GM19328 (cell line): ENCODE measurements at regions not wholly inside any gene's neighbourhood (a gene's known extent, or its start where the extent isn't known, plus 50 kb on each side); places are given as distances from the start of the nearest gene placed in this dataset.
A peak's percentile ranks its signal among the peaks of the same experiment; 100 is the strongest.

Experiments used
- ATAC-seq: cut with Tn5 transposase; IDR thresholded peaks from one replicate; pipeline ENCODE4 v1.9.1; 2021; ENCODE audit warnings: mild to moderate bottlenecking, moderate library complexity; ENCODE audit not compliant: unreplicated experiment

DNA sequence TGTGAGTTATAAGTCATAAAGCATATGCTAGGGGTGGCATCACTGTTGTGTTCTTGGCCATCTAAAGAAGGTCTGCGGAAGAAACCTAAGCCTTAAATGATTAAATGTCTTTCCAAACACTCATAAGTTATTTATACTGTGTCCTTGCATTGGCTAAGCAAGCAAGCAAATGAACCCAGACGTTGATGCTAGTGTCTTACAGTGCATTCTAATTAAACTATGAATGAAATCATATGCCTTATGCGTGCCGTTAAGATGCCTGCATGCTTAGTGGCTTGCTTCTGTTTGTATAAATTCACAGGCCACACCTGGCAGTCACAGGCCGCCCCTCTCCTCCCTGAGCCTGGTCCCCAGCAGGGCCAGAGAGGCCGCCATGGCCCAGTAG is 49.9 kb downstream of the RIN2 start:
- ATAC-seq = no peak

DNA sequence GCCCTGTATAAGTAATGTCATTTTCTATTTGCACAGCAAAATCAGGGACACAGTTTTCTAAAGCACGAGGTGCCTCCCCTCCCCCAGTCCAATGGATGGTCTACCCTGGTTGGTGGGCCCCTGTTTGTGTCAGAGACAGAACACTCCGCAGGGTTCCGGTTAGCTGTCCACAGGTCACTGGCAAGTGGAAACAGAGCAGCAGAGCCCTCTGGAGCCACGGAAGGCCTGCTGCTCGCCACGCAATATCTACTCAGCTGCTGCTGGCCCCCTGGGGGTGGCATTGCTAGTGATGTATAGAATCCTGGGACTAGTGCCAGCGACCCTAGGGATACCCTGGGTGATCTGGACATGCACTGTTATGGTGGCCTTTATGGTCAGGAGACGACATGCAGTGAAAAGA is 50.4 kb downstream of the RIN2 start:
- ATAC-seq = no peak

DNA sequence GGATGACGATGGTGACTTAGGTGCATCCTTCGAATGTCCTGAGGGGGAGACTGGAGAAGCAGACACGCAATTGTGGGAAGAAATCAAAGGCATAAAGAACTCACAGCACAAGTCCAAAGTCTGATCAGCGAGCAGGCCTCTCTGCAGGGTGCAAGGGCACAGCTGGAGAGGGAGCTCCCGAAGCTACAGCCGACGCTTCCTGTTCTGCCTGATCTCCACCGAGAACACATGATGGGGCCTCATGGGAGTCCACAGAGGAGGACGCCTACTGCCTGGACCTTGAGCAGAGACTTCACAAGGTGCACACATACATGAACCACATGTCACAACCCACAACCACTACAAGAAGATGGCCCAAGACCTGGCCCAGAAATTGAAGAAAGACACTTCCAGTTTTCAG is 51.4 kb downstream of the RIN2 start:
- no peak for ATAC-seq

DNA sequence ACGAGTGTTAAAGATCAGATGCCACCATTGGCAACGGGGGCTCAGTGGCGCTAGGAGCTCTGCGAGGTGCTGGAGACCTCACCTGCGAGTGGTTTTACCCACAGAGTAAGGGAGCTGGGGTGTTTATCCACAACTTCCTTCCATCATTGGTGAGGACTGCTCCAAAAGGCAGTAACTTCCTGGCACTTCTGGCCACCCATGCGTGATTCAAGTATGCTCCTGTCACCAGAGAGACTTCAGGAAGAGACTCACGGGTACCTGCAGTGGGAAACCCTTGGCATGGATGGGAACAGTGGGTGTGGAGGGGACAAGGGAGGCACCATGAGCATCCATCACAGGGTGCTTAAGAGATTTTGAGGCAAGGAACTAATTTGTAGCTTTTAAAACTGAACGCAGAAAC is 53.2 kb downstream of the RIN2 start:
- no peak for ATAC-seq

DNA sequence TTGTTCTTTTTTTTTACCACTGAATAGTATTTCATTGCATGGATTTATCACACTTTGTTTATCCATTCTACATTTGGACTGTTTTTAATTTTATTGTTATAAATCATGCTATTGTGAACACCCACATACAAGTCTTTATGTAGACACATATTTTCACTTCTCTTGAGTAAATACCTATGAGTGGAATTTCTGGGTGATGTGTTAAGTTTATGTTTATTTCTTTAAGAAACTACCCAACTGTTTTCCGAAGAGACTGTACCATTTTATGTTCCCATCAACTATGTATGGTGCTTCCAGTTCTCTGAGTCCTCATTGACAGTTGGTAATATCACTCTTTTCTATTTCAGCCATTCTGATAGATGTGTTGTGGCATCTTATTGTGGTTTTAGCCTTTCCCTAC is 54.0 kb downstream of the RIN2 start:
- ATAC-seq = no peak

DNA sequence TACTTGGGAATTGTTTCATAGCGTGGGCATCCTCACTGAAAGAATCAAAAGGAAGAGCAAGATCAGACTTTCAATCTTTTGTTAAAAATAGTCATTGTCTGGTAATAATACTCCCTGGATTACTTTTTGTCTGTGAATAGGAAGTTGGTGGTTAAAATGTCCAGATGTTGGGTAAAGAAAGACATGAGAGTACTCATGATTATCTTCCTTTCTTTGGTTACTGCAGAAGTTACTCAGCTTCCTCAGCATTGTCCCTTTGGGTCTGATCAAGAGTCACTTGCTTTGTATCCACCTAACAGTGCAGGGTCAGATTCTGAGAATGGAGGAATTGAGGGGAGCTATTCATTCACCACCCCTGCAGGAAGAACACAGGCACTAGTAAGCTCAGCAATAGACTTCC is 54.6 kb downstream of the RIN2 start:
- ATAC-seq = no peak

DNA sequence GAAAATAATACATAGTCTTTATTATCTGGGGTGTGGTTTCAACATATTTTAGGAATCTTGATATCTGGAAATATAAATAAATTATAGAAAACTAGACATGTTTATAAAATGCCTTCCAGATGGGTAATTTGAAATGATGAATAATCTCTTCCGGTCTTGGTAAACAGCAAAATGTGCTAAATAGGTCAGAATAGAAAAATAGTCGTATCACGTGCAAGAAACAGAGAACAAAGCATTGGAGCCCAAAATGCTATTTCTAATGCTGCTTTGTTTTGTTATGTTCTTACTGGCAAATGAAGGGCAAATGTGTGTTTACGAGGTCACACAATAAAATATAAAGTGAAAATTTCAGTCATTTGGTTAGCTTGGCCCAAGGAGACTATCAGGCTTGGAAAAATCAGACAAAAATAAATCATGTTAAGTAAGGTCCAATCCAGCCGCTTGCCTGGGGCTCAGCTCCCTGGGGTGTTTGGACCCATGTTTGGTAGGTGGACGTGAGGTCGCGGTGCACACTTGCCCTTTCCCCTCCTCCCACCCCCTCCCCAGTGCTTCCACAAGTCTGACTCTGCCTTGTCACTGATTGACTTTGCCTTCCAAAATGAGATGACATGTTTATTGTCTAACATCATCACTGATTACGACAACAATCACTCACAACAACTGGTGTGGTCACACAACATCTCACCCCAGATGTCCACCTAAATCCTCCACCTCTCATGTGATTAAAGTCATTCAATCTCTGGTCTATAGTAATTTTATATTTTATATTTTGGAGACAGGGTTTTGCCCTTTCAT is 56.0 kb downstream of the RIN2 start:
- no peak for ATAC-seq

DNA sequence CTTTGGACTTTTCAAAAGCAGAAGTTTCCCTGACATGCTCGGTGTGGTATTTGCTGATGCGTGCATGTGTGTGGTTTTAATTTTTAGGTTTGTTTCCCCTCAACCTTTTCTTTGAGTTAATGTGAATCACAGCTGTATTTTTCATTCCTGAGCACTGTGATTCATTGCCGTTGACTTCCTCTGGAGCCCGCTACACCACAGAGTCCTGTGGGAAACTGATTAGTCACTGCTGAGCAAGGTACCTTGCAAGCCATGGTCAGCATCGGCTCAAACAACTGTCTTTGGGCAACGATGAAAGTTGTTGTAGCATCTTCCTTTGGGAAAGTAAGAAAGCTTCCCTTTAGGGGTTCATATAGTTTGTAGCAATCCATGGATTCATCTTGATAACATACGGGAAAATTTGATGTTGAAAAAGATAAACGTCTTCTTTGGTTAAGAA is 57.5 kb downstream of the RIN2 start:
- no peak for ATAC-seq

DNA sequence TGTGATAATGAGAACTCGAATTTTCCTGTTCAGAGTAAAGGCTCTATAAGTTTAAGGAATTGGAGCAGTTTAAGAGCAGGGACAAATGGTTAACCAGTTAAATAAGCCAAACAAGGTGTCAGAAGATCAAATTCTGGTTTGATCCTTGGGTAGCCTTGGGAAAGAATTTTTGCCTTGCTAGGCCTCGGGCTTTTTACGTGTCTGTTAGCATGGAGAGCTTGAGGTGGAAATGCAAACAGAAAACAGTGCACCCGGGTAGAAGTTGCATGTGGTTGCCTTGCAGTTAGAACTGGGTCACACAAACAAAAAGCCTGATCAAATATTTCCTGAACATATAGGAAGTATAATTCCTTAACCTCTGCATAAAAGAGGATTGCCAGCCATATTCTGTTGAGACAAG is 58.3 kb downstream of the RIN2 start:
- ATAC-seq = no peak

DNA sequence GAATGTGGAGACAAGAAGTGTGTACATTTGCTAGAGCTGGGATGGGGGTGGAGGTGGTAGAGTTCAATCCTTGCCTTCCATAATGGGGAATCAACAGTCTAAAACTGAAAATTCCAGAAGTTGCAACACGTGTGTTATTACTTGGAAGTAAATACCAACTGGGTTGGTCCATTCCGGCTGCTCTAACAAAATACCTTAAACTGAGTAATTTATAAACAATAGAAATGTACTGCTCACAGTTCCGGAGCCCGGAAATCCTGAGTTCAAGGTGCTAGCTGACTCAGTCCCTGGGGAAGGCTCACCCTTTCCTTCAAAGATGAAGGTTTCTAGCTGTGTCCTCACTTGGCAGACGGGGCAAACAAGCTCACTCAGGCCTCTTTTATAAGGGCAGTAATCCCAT is 59.0 kb downstream of the RIN2 start:
- no peak for ATAC-seq

DNA sequence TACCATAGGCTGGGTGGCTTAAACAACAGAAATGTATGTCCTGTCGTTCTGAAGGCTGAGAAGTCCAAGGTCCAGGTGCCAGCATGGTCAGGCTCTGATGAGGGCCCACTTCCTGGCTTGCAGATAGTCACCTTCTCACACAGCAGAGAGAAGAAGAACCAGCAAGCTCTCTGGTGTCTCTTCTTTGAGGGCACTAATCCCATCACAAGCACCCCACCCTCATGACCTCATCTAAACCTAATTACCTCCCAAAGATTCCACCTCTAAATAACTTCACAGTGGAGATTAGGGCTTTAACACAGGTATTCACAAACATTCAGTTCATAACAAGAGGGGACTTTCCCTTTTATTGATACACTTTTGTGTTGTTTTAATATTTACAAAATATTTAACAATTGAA is 61.1 kb downstream of the RIN2 start:
- no peak for ATAC-seq

DNA sequence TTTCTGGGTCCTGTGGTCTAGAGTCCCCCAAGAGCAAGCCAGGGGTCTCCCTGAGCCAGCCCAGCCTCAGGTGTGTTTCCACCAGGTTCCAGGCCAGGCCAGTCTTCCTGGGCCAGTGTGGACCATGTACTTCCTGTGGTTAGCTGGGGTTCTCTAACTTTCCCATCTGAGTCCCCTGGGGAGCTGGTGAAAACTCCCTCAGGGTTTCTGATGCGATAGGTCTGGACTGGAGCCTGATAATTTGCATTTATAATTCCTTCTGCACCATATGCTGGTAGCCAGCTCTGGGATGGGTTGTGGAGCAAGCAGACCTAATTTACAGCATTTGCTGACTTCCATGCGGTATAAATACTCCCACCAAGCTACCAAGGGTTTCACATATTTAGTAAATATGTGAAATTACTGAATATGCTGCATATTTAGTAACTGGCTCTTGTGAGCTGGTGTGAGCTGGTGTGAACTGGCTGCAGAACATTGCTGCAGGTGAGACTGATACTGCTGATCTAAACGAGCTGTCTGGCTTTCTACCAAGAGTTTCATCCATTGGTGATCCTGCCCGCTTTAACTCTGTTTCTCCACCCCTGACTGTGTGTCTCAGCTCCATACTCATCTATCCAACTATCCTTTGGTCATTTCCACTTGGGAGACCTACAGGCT is 62.6 kb downstream of the RIN2 start:
- no peak for ATAC-seq

DNA sequence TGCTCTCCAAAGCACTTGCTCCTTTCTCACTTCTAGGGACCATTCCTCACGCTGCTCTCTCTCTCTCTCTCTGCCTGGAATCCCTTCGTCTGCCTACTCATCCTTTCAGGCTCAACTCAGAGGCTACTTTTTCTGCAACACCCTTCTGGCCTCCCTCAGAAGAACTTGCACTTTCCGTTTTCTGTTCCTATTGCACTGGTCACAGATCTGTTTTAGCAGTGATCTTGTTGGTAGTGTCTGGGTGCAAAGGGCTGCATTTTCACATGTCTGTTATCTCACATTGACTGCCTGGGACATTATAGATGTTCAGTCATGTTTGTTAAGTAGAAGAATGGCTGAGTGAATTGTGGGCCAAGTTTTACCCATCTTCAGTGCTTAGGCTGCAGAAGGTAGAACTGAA is 63.5 kb downstream of the RIN2 start:
- ATAC-seq = no peak

DNA sequence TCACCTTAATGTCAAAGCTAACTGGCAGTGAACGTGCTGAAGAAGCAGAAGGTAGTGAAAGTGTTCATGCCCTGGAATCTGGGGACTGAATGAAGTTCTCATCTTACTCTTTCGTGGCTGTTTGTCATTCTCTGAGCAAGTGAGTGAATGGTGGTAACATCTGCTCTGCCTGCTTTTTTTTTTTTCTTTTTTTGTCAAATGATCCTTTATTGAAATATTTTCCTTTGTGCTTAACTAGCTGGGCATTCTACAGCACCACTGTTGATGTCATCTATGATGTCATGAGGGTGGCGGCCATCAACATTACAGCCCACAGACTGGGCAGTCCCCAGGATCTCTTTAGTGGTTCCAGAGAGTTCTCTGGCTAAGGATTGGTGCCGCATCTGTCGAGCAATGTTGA is 65.2 kb downstream of the RIN2 start:
- no peak for ATAC-seq

DNA sequence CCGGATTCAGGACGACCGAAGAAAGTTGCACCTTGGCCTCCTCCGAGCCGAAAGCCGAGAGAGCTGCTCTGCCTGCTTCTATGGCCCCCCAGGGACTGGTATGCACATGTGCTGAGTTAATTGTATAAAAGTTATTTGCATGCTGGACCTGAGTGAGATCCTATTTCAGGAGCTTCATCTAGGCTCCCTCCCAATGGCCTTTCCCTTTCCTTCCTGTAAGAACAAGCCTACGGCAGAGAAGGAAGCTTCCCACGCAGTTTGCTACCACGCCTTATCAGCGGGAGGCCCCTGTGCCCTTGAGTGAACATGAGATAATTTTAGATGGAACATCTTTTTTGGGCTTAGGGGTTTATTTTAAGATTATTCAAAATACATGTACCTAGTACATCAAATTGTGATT is 65.9 kb downstream of the RIN2 start:
- ATAC-seq = no peak

DNA sequence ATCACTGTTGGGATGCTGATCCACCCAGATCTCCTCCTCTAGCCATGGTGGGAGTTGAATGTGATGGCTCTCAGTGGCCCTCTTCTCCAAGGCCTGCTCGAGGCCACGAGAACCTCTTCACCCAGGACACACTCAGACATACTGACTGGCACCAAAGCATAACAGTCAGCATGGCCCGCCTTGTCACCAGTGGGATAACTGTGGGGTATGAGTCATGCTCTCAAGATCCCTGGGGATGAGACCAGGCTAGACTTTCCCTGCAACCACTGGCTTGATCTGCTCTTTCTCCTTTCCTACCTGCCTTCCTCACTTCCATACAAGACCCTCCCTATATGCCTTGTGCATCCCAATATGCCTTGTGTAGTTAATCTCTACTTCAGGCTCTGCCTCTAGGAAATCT is 66.8 kb downstream of the RIN2 start:
- no peak for ATAC-seq

DNA sequence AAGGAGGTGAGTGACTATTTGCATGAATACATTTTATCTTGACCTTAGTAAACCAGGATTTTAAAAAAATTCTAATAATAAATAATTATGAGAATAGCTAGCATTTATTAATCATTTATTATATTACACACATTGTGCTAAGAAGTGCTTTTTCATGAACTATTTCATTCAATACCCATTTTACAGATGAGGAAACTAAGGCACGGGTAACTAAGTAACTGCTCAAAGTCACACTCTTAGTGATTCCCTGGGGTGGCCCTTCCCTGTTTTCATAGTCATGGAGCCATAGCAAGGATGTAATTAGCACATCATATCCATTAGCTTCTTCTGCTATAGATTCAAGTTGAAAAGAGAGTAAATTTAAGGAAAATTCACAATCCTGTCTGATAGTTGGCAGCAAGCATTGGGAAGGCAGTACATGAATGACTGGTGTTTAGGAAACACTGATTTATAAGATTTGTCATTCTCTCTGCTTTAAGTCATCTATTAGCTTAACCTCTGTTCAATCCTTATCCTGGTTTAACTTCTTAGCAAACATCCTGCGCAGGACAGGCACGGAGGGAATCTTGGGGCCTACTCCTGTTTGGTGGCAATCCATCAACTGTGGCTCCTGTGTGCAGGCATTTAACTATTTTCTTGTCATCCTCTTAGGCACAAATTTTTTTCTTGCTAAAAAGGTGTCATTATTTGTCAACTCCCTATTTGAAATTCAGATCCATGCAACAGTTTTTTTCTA is 68.3 kb downstream of the RIN2 start:
- no peak for ATAC-seq

DNA sequence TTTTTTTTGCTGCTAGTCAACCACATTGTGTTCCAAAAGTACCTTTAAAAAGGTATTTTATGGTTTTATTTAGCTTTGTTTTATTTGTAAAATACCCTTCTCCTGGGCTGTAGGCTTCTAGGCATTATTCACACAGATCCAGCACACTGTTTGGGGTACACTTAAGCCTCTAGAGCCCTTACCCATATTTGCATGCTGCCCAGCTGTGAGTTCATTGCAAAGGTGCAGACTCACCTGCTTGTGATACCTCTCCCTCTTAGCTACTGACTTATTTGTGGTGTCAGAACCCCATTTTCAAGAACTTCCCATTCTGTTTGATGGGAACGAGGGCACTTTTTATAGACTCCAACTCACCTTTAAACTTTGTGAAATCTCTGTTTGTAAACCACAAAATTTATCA is 69.8 kb downstream of the RIN2 start:
- no peak for ATAC-seq

DNA sequence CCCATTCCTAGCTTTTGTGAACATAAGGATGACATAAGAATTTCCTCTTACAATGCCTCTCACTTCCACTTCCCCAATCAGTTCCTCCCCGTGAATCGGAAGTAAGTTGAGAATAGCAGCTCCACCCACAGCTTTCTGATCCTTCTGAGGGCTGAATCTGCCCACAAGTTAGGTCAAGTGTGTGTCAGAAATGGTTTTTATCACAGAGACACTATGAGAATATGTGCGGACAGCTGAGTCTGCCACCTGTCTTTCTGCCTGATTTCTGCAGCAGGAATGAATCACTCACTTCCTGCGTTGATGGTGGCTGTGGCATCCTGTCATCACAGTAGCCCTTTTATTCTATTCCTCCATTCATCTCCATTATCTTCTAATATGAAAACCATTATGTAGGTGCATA is 70.2 kb downstream of the RIN2 start:
- peak; percentile 89 for ATAC-seq

DNA sequence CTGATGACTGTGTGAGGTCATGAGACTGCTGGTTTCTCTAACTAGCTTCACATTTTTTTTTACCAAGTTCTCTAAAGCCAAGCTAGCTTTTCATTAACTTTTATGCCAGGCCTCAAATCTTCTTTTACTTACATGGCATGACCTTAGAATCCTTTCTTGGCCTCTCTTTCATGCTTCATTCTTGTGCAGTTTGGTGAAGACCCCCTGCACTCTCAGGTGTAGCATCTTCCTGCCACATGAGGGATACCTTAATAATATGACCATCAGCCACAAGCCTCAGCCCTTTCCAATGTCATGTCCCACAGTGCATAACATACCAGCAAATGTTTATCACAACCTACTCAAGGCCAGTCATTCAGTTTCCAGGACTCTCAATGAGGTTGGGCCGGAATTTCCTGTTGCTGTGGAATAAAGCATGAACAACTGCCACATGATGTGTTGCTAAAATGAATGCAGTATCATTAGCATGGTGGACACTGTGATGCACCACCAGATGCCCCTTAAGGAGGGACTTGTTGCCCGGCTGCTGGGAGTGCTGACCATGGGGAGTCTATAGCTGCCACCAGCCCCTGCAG is 72.2 kb downstream of the RIN2 start:
- no peak for ATAC-seq

DNA sequence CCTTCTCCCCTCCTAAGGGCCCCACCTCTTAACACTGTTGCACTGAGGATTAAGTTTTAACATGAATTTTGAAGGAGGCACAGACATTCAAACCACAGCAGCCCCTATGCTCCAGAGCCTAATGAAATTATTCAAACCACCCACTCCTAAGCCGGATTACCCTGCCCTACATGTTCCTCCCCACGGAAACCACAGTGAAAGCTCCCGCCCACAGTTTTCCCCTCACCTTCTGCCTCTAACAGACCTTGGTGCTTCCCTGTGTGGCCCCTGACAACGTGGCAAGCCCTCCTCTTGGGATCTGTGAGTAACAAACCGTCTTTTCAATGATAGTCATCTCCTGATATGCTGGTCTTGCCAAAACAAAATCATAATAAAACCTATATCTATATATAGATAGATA is 74.8 kb downstream of the RIN2 start:
- no peak for ATAC-seq

DNA sequence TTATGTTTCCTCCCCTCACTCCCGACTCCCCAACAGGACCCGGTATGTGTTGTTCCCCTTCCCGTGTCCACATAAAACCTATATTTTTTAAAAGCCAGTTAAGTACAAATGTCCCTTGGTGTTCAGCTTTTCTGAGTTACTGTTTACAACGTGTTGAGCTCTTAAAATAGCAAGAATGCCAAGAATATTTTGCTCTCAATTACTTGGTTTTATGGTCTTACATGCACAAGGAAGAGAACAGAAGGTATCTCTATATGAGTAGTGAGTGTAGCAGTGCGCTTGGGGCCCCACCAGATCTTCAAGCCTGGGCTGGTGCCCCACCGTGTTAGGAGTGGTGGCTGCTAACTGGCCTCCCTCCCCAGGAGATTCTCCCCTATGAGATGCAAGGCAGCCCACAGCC is 75.3 kb downstream of the RIN2 start:
- no peak for ATAC-seq
